Small intestine (tissue), 7 donors: ENCODE measurements at regions not wholly inside any gene's neighbourhood (a gene's known extent, or its start where the extent isn't known, plus 50 kb on each side); places are given as distances from the start of the nearest gene placed in this dataset.

Experiments used
- DNase-seq, 2 donors: peaks; one replicate each; pipeline versions ENCODE4 v3.0.0 to v3.0.0-alpha.2; 2013
- FAIRE-seq: peaks from 2 replicates; lab custom pipeline; 2012; peaks lifted over from hg19 to GRCh38; lab: Jason Lieb, UNC
- H3K27ac ChIP-seq, 3 donors: one replicate each; pipeline ENCODE4 v1.5.1; 2013; ENCODE audit warnings: low read length in 2 of 3, mild to moderate bottlenecking in 2 of 3, control low read depth in 1 of 3, inconsistent platforms in 1 of 3, low read depth in 1 of 3, moderate library complexity in 1 of 3
- H3K27me3 ChIP-seq, 3 donors: one replicate each; pipeline ENCODE4 v1.6.1; 2013; ENCODE audit warnings: low read length in 3 of 3, inconsistent platforms in 1 of 3; ENCODE audit not compliant: control insufficient read depth in 3 of 3, insufficient read depth in 3 of 3
- H3K36me3 ChIP-seq, 3 donors: one replicate each; pipeline ENCODE4 v1.6.1; 2013; ENCODE audit warnings: low read length in 3 of 3, inconsistent platforms in 1 of 3, low read depth in 1 of 3, mild to moderate bottlenecking in 1 of 3, moderate library complexity in 1 of 3; ENCODE audit not compliant: control insufficient read depth in 3 of 3, insufficient read depth in 2 of 3
- H3K4me1 ChIP-seq, 3 donors: one replicate each; pipeline ENCODE4 v1.6.1; 2013; ENCODE audit warnings: low read length in 2 of 3, inconsistent platforms in 1 of 3, low read depth in 1 of 3, mild to moderate bottlenecking in 1 of 3, moderate library complexity in 1 of 3; ENCODE audit not compliant: control insufficient read depth in 3 of 3, insufficient read depth in 2 of 3
- H3K4me3 ChIP-seq, 3 donors: one replicate each; pipeline ENCODE4 v1.5.1; 2013; ENCODE audit warnings: low read length in 3 of 3, control low read depth in 1 of 3, inconsistent platforms in 1 of 3, low read depth in 1 of 3, mild to moderate bottlenecking in 1 of 3, moderate library complexity in 1 of 3
- H3K9me3 ChIP-seq, 2 donors: one replicate each; pipeline ENCODE4 v1.6.1; 2013; ENCODE audit warnings: low read depth in 1 of 2, low read length in 1 of 2; ENCODE audit not compliant: control insufficient read depth in 2 of 2, insufficient read depth in 1 of 2
- WGBS, 3 donors: extraction: QIAGEN DNeasy Blood & Tissue Kit; methylation state at CpG; one replicate each; pipeline ENCODE4 v1.1.7; 2013; 5-methylcytosine and 5-hydroxymethylcytosine counted together
- donor health status: healthy with polysubstance abuse.
- donor health status: control.
- donor health status: control.
- donor health status: Bipolar disorder and iron deficiency.
- donor health status: healthy.

DNA sequence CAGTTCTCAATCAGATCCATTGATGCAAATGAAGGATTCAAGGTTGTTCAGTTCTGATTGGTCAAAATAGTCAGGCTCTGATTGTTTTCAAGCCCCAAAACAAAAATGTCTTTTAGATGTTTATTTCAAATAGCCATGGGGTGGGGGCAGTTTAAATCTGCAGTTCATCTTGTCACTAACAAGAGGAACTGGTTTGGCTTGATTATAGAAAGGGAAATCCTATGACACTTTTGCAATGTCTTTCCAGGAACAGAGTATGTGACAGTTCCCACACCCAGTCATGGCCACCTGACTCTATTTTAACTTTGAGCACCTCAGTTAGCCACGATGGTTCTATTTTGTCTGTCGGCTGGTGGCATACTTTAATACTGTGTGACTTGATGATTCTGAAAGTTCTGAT lies 1544.1 kb downstream of the PLA2G4A start:
- no peak overlapping the region for H3K27ac ChIP-seq
- no peaks in the 10 kb centered on the region for H3K27me3 ChIP-seq
- FAIRE-seq (no peak), DNase-seq (no peak)
- H3K9me3 ChIP-seq: peaks cover 0 to under 1% of the 10 kb centered on the region in 2 donors
- no peak overlapping the region for H3K4me3 ChIP-seq
- no peaks in the 10 kb centered on the region for H3K36me3 ChIP-seq
- 90 to 92% (median 92%) methylated on average over 2 of the region's 2 CpGs for WGBS, 3 donors
- H3K4me1 ChIP-seq: peaks cover 0 to 3% (median 0%) of the 10 kb centered on the region in 3 donors

DNA sequence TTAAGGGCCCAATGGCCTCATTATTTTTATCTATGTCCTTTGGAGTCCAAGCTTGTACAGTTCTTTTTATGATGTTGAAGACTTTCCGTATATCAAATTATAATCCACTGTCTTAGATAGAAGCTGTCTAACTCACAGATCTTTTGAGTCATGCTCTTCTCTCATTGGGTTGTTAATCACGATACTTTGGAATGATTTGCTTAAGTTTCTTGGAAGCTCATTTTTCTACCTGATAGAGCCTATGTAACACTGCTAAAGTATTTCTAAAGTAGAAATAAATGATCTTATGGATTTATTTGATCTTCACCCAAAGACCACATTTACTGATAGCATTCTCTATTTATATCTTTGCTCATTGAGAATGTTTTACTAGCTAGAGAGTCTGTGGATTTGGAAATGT lies 1554.1 kb downstream of the PLA2G4A start:
- H3K9me3 ChIP-seq: peaks cover 0 to 4% of the 10 kb centered on the region in 2 donors
- H3K4me1 ChIP-seq: no peaks in the 10 kb centered on the region
- H3K36me3 ChIP-seq: no peaks in the 10 kb centered on the region
- DNase-seq (no peak), FAIRE-seq (no peak)
- no peaks in the 10 kb centered on the region for H3K27me3 ChIP-seq
- no peak overlapping the region for H3K27ac ChIP-seq
- WGBS, 3 donors: 82 to 94% (median 85%) methylated on average over 2 of the region's 2 CpGs
- no peak overlapping the region for H3K4me3 ChIP-seq

DNA sequence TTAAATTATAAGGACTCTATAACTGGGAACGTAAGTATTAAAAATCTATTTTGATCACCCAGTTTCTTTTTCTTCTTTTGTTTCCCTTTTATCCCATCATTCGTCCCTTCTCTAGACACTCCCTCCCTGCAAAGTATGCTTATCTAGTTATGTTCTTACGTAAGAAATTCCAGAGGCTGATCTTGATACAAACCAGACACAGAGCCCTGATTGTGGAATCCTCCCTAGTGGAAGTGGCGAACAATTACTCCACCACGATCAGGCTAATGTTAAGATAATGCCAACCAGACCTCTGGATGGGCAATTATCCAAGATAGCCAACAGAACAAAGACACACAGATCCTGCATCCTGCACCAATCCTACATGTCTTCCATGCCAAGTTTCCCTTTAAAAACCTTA lies 1557.4 kb downstream of the PLA2G4A start:
- H3K27ac ChIP-seq: no peak overlapping the region
- no peaks in the 10 kb centered on the region for H3K36me3 ChIP-seq
- DNase-seq: no peak
- H3K4me3 ChIP-seq: no peak overlapping the region
- no peaks in the 10 kb centered on the region for H3K4me1 ChIP-seq
- WGBS, 3 donors: 50 to 77% (median 62%) methylated on average over 5 of the region's 5 CpGs
- no peaks in the 10 kb centered on the region for H3K27me3 ChIP-seq
- FAIRE-seq: no peak
- H3K9me3 ChIP-seq: no peaks in the 10 kb centered on the region

DNA sequence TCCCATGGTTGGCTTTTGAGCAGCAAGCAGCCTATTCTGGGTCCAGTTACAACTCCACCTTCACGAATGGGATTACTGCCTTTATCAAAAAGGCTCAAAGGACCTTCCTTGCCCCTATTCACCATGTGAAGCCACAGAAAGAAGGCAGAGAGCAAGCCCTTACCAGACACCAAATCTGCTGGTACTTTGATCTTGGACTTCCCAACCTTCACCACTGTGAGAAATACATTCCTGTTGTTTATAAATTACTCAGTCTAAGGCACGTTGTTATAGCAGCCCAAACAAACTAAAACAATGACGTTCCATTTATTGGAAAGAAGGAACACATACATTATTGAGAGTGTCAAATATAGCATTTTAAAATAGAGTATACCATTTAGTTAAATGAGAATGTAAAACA lies 1557.9 kb downstream of the PLA2G4A start:
- WGBS, 3 donors: 59 to 70% (median 66%) methylated on average over 3 of the region's 3 CpGs
- FAIRE-seq: no peak
- Histone ChIP-seq H3K27ac (no peak overlapping the region), H3K27me3 (no peaks in the 10 kb centered on the region), H3K4me3 (no peak overlapping the region), H3K4me1 (no peaks in the 10 kb centered on the region), H3K9me3 (no peaks in the 10 kb centered on the region), H3K36me3 (no peaks in the 10 kb centered on the region)
- no peak for DNase-seq

DNA sequence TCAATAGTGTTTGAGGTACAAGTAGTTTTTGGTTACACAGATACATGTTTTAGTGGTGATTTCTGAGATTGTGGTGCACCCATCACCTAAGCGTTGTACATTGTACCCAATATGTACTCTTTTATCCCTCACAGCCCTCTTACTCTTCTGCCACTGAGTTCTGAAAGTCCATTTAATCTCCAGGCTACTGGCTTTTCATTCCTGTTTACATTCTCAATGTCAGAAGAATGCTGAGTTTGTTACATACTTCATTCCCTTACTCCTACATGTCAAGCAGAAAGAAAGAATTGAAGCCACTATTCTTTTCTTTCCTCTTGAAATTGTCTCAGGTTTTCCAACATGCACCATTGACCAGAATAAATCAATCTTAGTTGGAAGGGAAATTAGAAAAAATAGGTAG lies 1565.9 kb downstream of the PLA2G4A start:
- Histone ChIP-seq H3K4me1 (no peaks in the 10 kb centered on the region), H3K4me3 (no peak overlapping the region), H3K27ac (no peak overlapping the region), H3K36me3 (no peaks in the 10 kb centered on the region), H3K27me3 (no peaks in the 10 kb centered on the region), H3K9me3 (no peaks in the 10 kb centered on the region)
- FAIRE-seq: no peak
- 83 to 90% (median 90%) methylated on average over 1 of the region's 1 CpG for WGBS, 3 donors
- DNase-seq: no peak

DNA sequence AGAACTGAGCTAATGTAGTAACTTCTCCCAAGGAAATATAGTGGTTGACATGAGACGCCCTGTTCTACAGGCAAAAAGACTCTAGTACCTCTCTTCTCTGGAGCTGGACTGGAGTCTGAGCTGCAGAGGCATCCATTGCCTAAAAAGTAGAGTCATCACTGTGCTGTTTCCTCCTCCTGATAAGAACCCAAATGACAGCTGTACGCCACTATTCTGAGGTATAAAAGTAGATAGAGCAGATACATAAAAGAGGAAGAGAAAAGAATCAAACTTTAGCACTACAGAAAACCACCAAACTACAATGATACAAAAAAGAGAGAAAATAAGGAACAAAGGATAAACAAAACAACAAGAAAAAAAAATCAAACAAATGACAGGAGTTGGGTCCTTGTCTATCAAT lies 1568.8 kb downstream of the PLA2G4A start:
- no peaks in the 10 kb centered on the region for H3K9me3 ChIP-seq
- no peak overlapping the region for H3K4me3 ChIP-seq
- no peak overlapping the region for H3K27ac ChIP-seq
- H3K4me1 ChIP-seq: no peaks in the 10 kb centered on the region
- DNase-seq: no peak
- 80 to 87% (median 84%) methylated on average over 2 of the region's 2 CpGs for WGBS, 3 donors
- H3K27me3 ChIP-seq: no peaks in the 10 kb centered on the region
- no peaks in the 10 kb centered on the region for H3K36me3 ChIP-seq
- no peak for FAIRE-seq

DNA sequence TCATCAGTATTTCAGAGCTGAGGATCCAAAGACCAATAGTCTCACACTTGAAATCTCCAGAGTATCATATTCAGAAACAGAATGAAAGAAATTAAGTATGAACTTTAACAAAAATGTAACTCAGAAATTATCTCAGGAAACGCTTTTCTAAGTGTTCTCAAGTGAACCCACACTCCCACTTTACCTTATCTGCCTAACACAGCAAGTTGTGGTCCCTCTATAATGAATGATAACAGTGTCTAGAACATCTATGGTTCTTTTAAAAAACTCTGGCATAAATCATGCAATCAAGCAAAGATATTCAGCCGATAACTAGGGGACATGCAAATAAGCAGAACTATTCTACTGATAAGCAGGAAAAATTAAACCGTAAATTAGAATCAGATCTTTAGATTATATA lies 1574.2 kb downstream of the PLA2G4A start:
- H3K9me3 ChIP-seq: no peaks in the 10 kb centered on the region
- 59 to 75% (median 61%) methylated on average over 3 of the region's 3 CpGs for WGBS, 3 donors
- H3K36me3 ChIP-seq: no peaks in the 10 kb centered on the region
- FAIRE-seq (no peak), DNase-seq (no peak)
- no peak overlapping the region for H3K27ac ChIP-seq
- no peaks in the 10 kb centered on the region for H3K27me3 ChIP-seq
- no peak overlapping the region for H3K4me3 ChIP-seq
- no peaks in the 10 kb centered on the region for H3K4me1 ChIP-seq

DNA sequence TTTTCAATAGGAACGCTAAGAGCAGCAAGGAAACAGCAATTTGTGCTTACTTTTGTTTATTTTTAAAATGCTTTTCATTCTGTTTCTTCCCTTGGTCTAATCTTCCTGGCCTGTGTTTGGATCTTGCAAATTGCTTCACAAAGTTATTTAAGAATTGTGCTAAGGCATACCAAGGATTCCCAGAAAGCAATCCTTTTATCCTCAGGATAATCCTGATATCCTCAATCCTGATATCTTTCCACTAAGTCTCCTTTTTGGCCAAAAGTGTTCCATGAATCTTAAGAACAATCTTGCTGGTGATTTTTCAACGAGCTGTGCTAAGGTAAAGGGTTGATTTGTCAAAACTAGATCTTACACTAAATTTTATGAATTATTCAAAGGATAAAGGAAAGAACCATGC lies 1577.9 kb downstream of the PLA2G4A start:
- H3K4me1 ChIP-seq: no peaks in the 10 kb centered on the region
- no peak overlapping the region for H3K4me3 ChIP-seq
- no peaks in the 10 kb centered on the region for H3K36me3 ChIP-seq
- H3K27me3 ChIP-seq: no peaks in the 10 kb centered on the region
- no peak overlapping the region for H3K27ac ChIP-seq
- FAIRE-seq: no peak
- WGBS, 3 donors: 49 to 64% (median 53%) methylated on average over 2 of the region's 2 CpGs
- DNase-seq: no peak
- H3K9me3 ChIP-seq: no peaks in the 10 kb centered on the region

DNA sequence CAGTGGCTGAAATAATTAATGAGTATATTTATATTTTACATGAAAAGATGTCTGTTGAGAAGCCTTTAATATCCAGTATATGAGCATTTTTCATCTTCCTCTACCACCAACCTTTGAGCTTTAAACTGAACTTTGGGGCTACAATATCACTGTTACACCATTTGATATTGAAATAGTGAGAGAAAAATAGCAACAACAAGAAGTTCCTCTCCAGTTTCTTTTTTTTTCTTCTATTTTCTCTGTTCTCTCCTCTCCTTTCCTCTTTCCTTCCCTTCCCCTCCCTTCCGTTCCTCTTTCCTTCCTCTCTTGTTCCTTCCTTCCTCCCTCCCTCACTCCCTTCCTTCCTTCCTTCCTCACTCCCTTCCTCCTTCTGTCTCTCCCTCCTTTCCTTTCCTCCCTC lies 1591.4 kb downstream of the PLA2G4A start:
- Histone ChIP-seq H3K4me1 (no peaks in the 10 kb centered on the region), H3K4me3 (no peak overlapping the region), H3K9me3 (no peaks in the 10 kb centered on the region), H3K27me3 (no peaks in the 10 kb centered on the region), H3K27ac (no peak overlapping the region), H3K36me3 (no peaks in the 10 kb centered on the region)
- FAIRE-seq: no peak
- 80 to 91% (median 84%) methylated on average over 1 of the region's 1 CpG for WGBS, 3 donors
- no peak for DNase-seq
